Dendritic cell treated with granulocyte-macrophage colony-stimulating factor and Interleukin-4, amounts not matched to agents 40 ng/mL and 50 ng/mL, for 4 days (primary cell): ENCODE measurements at regions not wholly inside any gene's neighbourhood (a gene's known extent, or its start where the extent isn't known, plus 50 kb on each side); places are given as distances from the start of the nearest gene placed in this dataset.

ENCODE experiments used
- H3K27ac Mint-ChIP-seq: one replicate; pipeline ENCODE4 v1.8.0; 2022; ENCODE audit warnings: mild to moderate bottlenecking, mixed read lengths
- H3K27me3 Mint-ChIP-seq: one replicate; pipeline ENCODE4 v1.8.0; 2022; ENCODE audit warnings: mild to moderate bottlenecking, mixed read lengths
- H3K36me3 Mint-ChIP-seq: one replicate; pipeline ENCODE4 v1.8.0; 2022; ENCODE audit warnings: low read depth, mixed read lengths
- H3K4me1 Mint-ChIP-seq: one replicate; pipeline ENCODE4 v1.8.0; 2022; ENCODE audit warnings: low read depth, mixed read lengths
- H3K4me3 Mint-ChIP-seq: one replicate; pipeline ENCODE4 v1.8.0; 2022; ENCODE audit warnings: mild to moderate bottlenecking, moderate library complexity, mixed read lengths
- H3K9me3 Mint-ChIP-seq: one replicate; pipeline ENCODE4 v1.8.0; 2022; ENCODE audit warnings: mixed read lengths
- intact Hi-C: fragments of 100-400 bp; cut with micrococcal nuclease; formaldehyde crosslinking; loops from one replicate; pipeline ENCODE4 v1.15.0; 2022

- no peak overlapping the region for H3K27ac Mint-ChIP-seq
- H3K36me3 Mint-ChIP-seq = no peaks in the 10 kb centered on the region
- intact Hi-C loops = no loop called here
- H3K27me3 Mint-ChIP-seq = no peaks in the 10 kb centered on the region
- no peak overlapping the region for H3K4me3 Mint-ChIP-seq
- no peaks in the 10 kb centered on the region for H3K9me3 Mint-ChIP-seq
- H3K4me1 Mint-ChIP-seq = no peaks in the 10 kb centered on the region
Observed at GRCh38 chr12:24155042-24155441, 205.6 kb upstream of the SOX5 start.

- Mint-ChIP-seq H3K27ac (no peak overlapping the region), H3K4me1 (no peaks in the 10 kb centered on the region), H3K36me3 (no peaks in the 10 kb centered on the region), H3K27me3 (no peaks in the 10 kb centered on the region), H3K4me3 (no peak overlapping the region), H3K9me3 (no peaks in the 10 kb centered on the region)
- intact Hi-C loops = no loop called here
Observed at GRCh38 chr12:24153079-24153478, 203.6 kb upstream of the SOX5 start.

DNA sequence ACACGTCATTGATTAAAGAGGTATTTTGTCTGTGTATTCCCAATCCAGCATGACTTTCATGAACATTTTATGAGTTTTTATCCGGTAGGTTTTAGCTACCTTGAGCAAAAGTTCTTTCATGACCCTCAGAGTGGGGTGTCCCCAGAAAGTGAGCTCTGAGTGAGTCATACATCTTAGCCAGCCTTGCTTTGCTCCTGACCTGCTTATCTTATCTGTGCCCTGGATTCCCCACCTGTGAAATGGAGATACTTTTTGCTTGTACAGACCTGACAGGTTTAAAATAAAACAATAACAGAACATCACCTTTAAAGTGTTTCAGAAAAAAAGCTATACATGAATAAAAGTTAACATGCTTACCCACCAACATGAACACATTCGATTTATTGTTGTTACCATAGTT lies 202.8 kb upstream of the SOX5 start:
- no peaks in the 10 kb centered on the region for H3K36me3 Mint-ChIP-seq
- H3K27ac Mint-ChIP-seq = no peak overlapping the region
- no peaks in the 10 kb centered on the region for H3K4me1 Mint-ChIP-seq
- no peak overlapping the region for H3K4me3 Mint-ChIP-seq
- no peaks in the 10 kb centered on the region for H3K9me3 Mint-ChIP-seq
- H3K27me3 Mint-ChIP-seq = no peaks in the 10 kb centered on the region
- intact Hi-C loops = no loop called here

- H3K27ac Mint-ChIP-seq = no peak overlapping the region
- no peak overlapping the region for H3K4me3 Mint-ChIP-seq
- H3K27me3 Mint-ChIP-seq = no peaks in the 10 kb centered on the region
- peaks cover under 1% of the 10 kb centered on the region for H3K4me1 Mint-ChIP-seq
- intact Hi-C loops = no loop called here
- H3K9me3 Mint-ChIP-seq = peaks cover 13% of the 10 kb centered on the region
- no peaks in the 10 kb centered on the region for H3K36me3 Mint-ChIP-seq
Observed at GRCh38 chr12:24143928-24144327, 194.5 kb upstream of the SOX5 start.

DNA sequence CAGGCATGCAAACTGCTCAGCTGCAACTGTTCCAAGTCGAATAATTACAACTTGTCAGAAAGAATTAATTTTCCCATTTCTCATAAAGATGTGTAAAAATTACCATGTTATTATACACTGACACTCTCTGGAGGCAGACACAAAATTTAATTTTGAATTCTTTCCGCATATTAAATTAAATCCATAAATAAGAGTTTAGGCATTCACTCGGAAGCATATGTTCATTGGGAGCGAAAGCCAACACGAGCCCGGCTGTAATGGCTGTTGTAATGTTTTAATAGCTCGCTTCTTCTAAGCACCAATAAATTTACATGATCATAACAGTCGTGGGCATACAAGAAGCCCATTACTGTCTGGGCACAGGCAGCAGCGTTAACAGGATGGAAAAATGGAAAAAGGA lies 189.6 kb upstream of the SOX5 start:
- Mint-ChIP-seq H3K36me3 (no peaks in the 10 kb centered on the region), H3K27ac (no peak overlapping the region), H3K9me3 (peaks cover 9% of the 10 kb centered on the region), H3K4me3 (no peak overlapping the region), H3K27me3 (peaks cover 7% of the 10 kb centered on the region), H3K4me1 (peaks cover 17% of the 10 kb centered on the region)
- intact Hi-C loops = no loop called here

DNA sequence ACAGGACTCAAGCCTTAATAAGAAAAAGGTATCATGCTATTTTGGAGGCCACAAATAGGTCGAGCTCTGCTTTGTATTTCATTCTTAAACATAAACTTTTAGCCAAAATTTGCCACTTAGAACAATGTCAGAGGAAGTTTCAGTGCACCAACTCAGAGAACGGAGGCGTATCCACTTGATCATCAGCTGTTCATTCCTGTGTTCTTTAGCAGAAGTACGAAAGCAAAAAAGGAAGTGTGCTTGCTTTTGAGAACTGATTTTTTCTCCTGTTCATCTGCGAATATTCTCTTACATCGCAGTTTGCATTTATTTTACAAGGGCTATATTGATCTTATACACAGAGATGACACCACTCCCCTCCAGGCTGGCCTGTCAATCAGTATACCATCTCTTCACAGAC lies 188.6 kb upstream of the SOX5 start:
- Mint-ChIP-seq H3K4me3 (no peak overlapping the region), H3K36me3 (no peaks in the 10 kb centered on the region), H3K27ac (no peak overlapping the region), H3K27me3 (peaks cover 7% of the 10 kb centered on the region), H3K9me3 (no peaks in the 10 kb centered on the region), H3K4me1 (peaks cover 17% of the 10 kb centered on the region)
- intact Hi-C loops = no loop called here

GRCh38 chr12:24135158-24135850 lies 185.8 kb upstream of the SOX5 start:
- Mint-ChIP-seq H3K4me3 (no peak overlapping the region), H3K27ac (no peak overlapping the region), H3K4me1 (peaks cover 17% of the 10 kb centered on the region), H3K27me3 (peaks cover 8% of the 10 kb centered on the region), H3K36me3 (no peaks in the 10 kb centered on the region), H3K9me3 (no peaks in the 10 kb centered on the region)
- intact Hi-C loops = no loop called here

- Mint-ChIP-seq H3K4me1 (peaks cover 17% of the 10 kb centered on the region), H3K9me3 (no peaks in the 10 kb centered on the region), H3K27me3 (peaks cover 8% of the 10 kb centered on the region), H3K4me3 (no peak overlapping the region), H3K36me3 (no peaks in the 10 kb centered on the region), H3K27ac (no peak overlapping the region)
- intact Hi-C loops = no loop called here
Observed at GRCh38 chr12:24134092-24134491, 184.6 kb upstream of the SOX5 start.

DNA sequence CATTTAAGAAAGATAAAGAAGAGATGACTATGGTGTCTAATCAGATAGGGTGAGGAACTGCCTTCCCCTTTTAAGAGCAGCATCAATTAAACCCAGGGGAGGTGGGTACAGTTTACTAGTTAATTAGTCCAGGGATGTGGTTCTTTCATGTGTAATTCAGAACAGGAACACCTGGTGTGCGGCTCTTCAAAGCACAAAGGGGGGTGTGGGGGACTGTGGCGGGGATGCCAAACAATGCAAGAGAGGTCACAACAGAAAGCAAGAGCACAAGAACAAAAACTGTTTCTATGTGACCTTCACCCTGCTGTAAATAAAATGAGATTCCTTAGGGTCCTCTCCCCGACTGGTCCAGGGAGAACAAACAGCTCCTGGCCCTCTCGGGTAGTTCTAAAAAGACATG lies 183.9 kb upstream of the SOX5 start:
- Mint-ChIP-seq H3K27ac (no peak overlapping the region), H3K36me3 (no peaks in the 10 kb centered on the region), H3K27me3 (peaks cover 8% of the 10 kb centered on the region), H3K4me3 (no peak overlapping the region), H3K4me1 (peaks cover 10% of the 10 kb centered on the region), H3K9me3 (peaks cover 3% of the 10 kb centered on the region)
- intact Hi-C loops = no loop called here

- H3K9me3 Mint-ChIP-seq = peaks cover 8% of the 10 kb centered on the region
- no peak overlapping the region for H3K4me3 Mint-ChIP-seq
- intact Hi-C loops = no loop called here
- H3K36me3 Mint-ChIP-seq = no peaks in the 10 kb centered on the region
- H3K4me1 Mint-ChIP-seq = no peaks in the 10 kb centered on the region
- no peak overlapping the region for H3K27ac Mint-ChIP-seq
- H3K27me3 Mint-ChIP-seq = peaks cover 2% of the 10 kb centered on the region
Observed at GRCh38 chr12:24127919-24128721, 178.7 kb upstream of the SOX5 start.

DNA sequence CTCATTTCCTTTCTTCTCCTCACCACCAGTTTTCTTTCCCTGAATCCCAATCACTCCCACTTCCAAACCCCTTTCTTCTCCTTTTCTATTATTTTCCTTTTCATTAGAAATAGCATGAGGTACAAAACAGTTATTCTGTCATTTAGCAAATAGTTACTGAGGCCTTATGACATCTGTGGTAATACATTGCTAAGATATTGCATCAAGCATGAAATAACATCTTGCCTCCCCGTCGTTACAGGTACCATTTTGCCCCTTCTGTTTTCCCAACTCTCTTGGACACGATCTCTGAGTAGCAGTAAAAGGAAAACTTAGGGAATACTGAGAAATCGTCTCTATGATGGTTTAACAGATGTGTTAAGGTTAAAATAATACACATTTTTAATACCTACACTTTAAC lies 175.8 kb upstream of the SOX5 start:
- H3K36me3 Mint-ChIP-seq = no peaks in the 10 kb centered on the region
- intact Hi-C loops = no loop called here

GRCh38 chr12:24121911-24122310 lies 172.4 kb upstream of the SOX5 start:
- no peak overlapping the region for H3K27ac Mint-ChIP-seq
- no peaks in the 10 kb centered on the region for H3K4me1 Mint-ChIP-seq
- no peaks in the 10 kb centered on the region for H3K36me3 Mint-ChIP-seq
- H3K9me3 Mint-ChIP-seq = no peaks in the 10 kb centered on the region
- intact Hi-C loops = no loop called here
- no peaks in the 10 kb centered on the region for H3K27me3 Mint-ChIP-seq
- no peak overlapping the region for H3K4me3 Mint-ChIP-seq

More for the DNA sequence above, 175.8 kb upstream of the SOX5 start:
- Mint-ChIP-seq H3K9me3 (peaks cover 8% of the 10 kb centered on the region), H3K27me3 (no peaks in the 10 kb centered on the region), H3K27ac (no peak overlapping the region), H3K4me3 (no peak overlapping the region), H3K4me1 (no peaks in the 10 kb centered on the region)

- no peaks in the 10 kb centered on the region for H3K36me3 Mint-ChIP-seq
- H3K4me1 Mint-ChIP-seq = no peaks in the 10 kb centered on the region
- no peaks in the 10 kb centered on the region for H3K9me3 Mint-ChIP-seq
- no peak overlapping the region for H3K4me3 Mint-ChIP-seq
- H3K27ac Mint-ChIP-seq = no peak overlapping the region
- intact Hi-C loops = no loop called here
- no peaks in the 10 kb centered on the region for H3K27me3 Mint-ChIP-seq
Observed at GRCh38 chr12:24118668-24119067, 169.2 kb upstream of the SOX5 start.

GRCh38 chr12:24116548-24116947 lies 167.1 kb upstream of the SOX5 start:
- H3K27ac Mint-ChIP-seq = no peak overlapping the region
- no peaks in the 10 kb centered on the region for H3K4me1 Mint-ChIP-seq
- no peaks in the 10 kb centered on the region for H3K36me3 Mint-ChIP-seq
- H3K9me3 Mint-ChIP-seq = no peaks in the 10 kb centered on the region
- H3K27me3 Mint-ChIP-seq = no peaks in the 10 kb centered on the region
- intact Hi-C loops = no loop called here
- no peak overlapping the region for H3K4me3 Mint-ChIP-seq

DNA sequence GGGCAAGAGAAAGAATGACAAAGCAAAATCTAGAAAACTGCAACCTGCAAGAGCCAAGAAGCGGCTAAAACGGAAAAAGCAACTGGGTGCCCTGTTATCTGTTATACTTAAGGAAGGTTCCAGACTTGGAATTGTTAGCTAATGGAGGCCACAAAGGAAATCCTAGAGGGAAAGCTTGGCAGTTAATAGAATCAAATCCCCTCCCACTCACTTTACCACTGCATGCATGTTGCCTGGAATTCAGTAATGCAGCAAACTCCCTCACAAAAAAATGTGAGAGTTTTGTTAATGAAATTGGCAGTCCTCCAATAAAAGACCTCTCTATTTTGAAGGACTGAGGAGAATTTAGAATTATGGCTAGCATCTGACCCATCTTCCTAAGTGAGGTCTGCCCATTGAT lies 164.2 kb upstream of the SOX5 start:
- intact Hi-C loops = no loop called here
- Mint-ChIP-seq H3K36me3 (no peaks in the 10 kb centered on the region), H3K9me3 (no peaks in the 10 kb centered on the region), H3K27me3 (no peaks in the 10 kb centered on the region), H3K27ac (no peak overlapping the region), H3K4me1 (no peaks in the 10 kb centered on the region), H3K4me3 (no peak overlapping the region)
